ENCODE measurements at regions not wholly inside any gene's neighbourhood (a gene's known extent, or its start where the extent isn't known, plus 50 kb on each side); places are given as distances from the start of the nearest gene placed in this dataset.

GRCh38 chr6:137434640-137435039 is 59.6 kb downstream of the OLIG3 start:
- ChIA-PET POLR2A (no interaction called here), CTCF (no interaction called here)
- no peaks in the 10 kb centered on the region for H3K36me3 Mint-ChIP-seq
- no peak overlapping the region for H3K4me3 Mint-ChIP-seq
- no peaks in the 10 kb centered on the region for H3K4me1 Mint-ChIP-seq
- ATAC-seq (no peak), DNase-seq (ENCODE audit: low spot score) (no peak)
- no peak overlapping the region for H3K27ac Mint-ChIP-seq
- TF ChIP-seq ZBTB43 (CRISPR knock-in tag; IDR thresholded peaks at IDR 0.05) (no peak), ZNF138 (CRISPR knock-in tag; conservative IDR thresholded peaks at IDR 0.05) (no peak), ZNF219 (CRISPR knock-in tag; IDR thresholded peaks at IDR 0.05; ENCODE audit: borderline replicate concordance) (no peak), TP53 (CRISPR knock-in tag; IDR thresholded peaks at IDR 0.05) (no peak), E2F4 (CRISPR knock-in tag; IDR thresholded peaks at IDR 0.05; ENCODE audit: borderline replicate concordance, low read depth) (no peak), MAX (CRISPR knock-in tag; IDR thresholded peaks at IDR 0.05) (no peak), HMGXB4 (CRISPR knock-in tag; IDR thresholded peaks at IDR 0.05) (no peak), NFYB (CRISPR knock-in tag; conservative IDR thresholded peaks at IDR 0.05; ENCODE audit: low read depth) (no peak), JAZF1 (CRISPR knock-in tag; IDR thresholded peaks at IDR 0.05) (no peak), ZNF512 (CRISPR knock-in tag; IDR thresholded peaks at IDR 0.05; ENCODE audit: borderline replicate concordance) (no peak), NFATC4 (CRISPR knock-in tag; IDR thresholded peaks at IDR 0.05) (no peak), ZNF416 (CRISPR knock-in tag; IDR thresholded peaks at IDR 0.05) (no peak), OVOL2 (CRISPR knock-in tag; IDR thresholded peaks at IDR 0.05; ENCODE audit: borderline replicate concordance) (no peak), AFF4 (CRISPR knock-in tag; IDR thresholded peaks at IDR 0.05; ENCODE audit: borderline replicate concordance) (no peak), CREB1 (CRISPR knock-in tag; IDR thresholded peaks at IDR 0.05) (no peak), ATF3 (CRISPR knock-in tag; conservative IDR thresholded peaks at IDR 0.05) (no peak), FOXP4 (CRISPR knock-in tag; IDR thresholded peaks at IDR 0.05) (no peak)
- H3K27me3 Mint-ChIP-seq (ENCODE audit: low read depth) = no peaks in the 10 kb centered on the region
- H3K9me3 Mint-ChIP-seq = no peaks in the 10 kb centered on the region; the same call in 1 of the 2 replicates
